ENCODE measurements at regions not wholly inside any gene's neighbourhood (a gene's known extent, or its start where the extent isn't known, plus 50 kb on each side); places are given as distances from the start of the nearest gene placed in this dataset.

GRCh38 chr5:79857714-79858409, 133.2 kb downstream of the MTX3 start:
- H3K4me3 ChIP-seq (ENCODE audit: low read depth, low read length), result no peak overlapping the region
- DNase-seq (ENCODE audit: low read depth), result peak; percentile 15
- TF ChIP-seq, protein P1, sequence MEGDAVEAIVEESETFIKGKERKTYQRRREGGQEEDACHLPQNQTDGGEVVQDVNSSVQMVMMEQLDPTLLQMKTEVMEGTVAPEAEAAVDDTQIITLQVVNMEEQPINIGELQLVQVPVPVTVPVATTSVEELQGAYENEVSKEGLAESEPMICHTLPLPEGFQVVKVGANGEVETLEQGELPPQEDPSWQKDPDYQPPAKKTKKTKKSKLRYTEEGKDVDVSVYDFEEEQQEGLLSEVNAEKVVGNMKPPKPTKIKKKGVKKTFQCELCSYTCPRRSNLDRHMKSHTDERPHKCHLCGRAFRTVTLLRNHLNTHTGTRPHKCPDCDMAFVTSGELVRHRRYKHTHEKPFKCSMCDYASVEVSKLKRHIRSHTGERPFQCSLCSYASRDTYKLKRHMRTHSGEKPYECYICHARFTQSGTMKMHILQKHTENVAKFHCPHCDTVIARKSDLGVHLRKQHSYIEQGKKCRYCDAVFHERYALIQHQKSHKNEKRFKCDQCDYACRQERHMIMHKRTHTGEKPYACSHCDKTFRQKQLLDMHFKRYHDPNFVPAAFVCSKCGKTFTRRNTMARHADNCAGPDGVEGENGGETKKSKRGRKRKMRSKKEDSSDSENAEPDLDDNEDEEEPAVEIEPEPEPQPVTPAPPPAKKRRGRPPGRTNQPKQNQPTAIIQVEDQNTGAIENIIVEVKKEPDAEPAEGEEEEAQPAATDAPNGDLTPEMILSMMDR (IDR thresholded peaks at IDR 0.05; ENCODE audit: low read depth, low read length, missing control alignments), result peak; percentile 94

- TF ChIP-seq, protein P1 (IDR thresholded peaks at IDR 0.05; ENCODE audit: low read depth, low read length, missing control alignments), result no peak
- no peak overlapping the region for H3K4me3 ChIP-seq (ENCODE audit: low read depth, low read length)
- DNase-seq (ENCODE audit: low read depth), result no peak
Measured at GRCh38 chr5:79856456-79857055, 134.5 kb downstream of the MTX3 start.

DNA sequence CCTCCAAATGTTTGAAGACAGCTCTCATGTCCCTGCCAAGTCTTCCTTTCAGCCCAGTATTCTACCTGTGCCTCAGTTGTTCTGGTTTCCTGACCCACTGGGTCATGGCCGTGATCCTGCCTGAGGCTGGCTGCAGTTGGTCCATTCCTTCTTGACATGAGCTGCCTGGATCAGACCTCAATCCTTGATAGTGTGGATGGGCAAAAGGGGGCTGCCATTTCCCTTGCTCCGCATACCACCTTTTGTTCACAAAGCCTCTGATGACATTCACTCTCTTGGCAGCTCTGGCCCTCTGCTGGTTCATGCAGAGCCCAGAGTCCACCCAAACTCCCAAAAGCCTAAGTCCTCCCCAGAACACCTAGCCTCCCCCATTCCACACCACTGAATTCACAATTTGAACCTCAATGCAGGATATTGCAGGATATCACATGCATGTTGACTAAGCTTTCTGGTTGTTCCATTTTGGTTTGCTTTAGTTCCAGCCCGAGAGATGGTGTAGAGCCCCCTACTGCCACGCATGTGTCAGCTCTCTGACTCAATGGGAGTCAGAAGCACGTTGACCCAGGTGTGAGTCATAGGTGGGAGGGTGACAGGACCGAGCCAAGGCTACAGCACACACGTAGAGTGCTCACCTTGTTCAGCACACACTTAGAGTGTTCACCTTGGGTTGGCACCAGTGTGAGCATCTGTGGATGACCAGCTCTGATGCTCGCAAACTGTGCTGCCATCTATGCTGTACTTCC, 137.2 kb downstream of the MTX3 start:
- peak; percentile 8 for DNase-seq (ENCODE audit: low read depth)
- no peak overlapping the region for H3K4me3 ChIP-seq (ENCODE audit: low read depth, low read length)
- TF ChIP-seq, protein P1 (IDR thresholded peaks at IDR 0.05; ENCODE audit: low read depth, low read length, missing control alignments), result no peak

DNA sequence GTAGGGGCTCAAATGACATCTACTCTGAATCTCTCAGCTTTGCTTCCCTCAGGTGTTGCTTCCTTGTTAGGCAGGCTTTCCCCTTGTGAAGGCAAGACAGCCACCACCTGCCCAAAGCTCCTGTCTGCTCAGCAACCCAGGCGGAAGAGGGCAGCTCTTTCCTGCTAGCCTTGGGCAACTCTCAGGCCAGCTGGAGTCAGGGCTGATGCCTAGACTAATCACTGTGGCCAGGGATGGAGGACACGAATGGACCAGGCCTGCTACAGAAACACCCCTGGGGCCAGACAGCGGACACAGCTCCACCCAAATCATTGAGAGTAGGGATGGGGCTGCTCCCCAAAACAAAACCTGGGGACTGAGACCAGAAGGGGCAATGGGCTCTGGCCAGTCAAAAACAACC, 138.0 kb downstream of the MTX3 start:
- DNase-seq (ENCODE audit: low read depth), result no peak
- TF ChIP-seq, protein P1 (IDR thresholded peaks at IDR 0.05; ENCODE audit: low read depth, low read length, missing control alignments), result no peak
- H3K4me3 ChIP-seq (ENCODE audit: low read depth, low read length), result no peak overlapping the region

DNA sequence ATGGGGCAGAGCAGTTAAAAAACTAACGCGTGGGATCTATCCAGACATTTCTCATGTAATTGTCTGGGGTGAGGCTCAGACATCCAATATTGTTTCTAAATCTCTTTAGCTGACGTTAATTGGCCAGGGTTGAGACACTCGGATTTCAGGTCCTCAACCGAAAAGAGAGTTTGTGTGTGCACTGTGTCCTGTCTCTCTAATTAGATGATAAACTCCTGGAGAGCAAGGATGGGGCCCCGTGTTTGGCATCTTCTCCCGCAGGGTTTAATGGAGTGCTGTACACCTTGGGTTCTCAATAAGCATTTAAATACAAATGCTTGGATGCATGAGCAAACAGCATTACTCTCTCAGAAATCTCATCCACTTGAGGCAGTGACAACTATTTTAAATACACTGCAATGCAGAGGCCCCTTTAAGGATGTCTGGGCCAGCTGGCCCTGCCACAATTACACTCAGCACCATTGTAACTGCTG, 139.6 kb downstream of the MTX3 start:
- H3K4me3 ChIP-seq (ENCODE audit: low read depth, low read length), result no peak overlapping the region
- TF ChIP-seq, protein P1 (IDR thresholded peaks at IDR 0.05; ENCODE audit: low read depth, low read length, missing control alignments), result no peak
- DNase-seq (ENCODE audit: low read depth), result no peak

GRCh38 chr5:79850941-79851340, 140.1 kb downstream of the MTX3 start:
- TF ChIP-seq, protein P1 (IDR thresholded peaks at IDR 0.05; ENCODE audit: low read depth, low read length, missing control alignments), result no peak
- no peak overlapping the region for H3K4me3 ChIP-seq (ENCODE audit: low read depth, low read length)

More at GRCh38 chr5:79850941-79851340, 140.1 kb downstream of the MTX3 start:
- DNase-seq (ENCODE audit: low read depth), result no peak
